ENCODE measurements at regions not wholly inside any gene's neighbourhood (a gene's known extent, or its start where the extent isn't known, plus 50 kb on each side); places are given as distances from the start of the nearest gene placed in this dataset.
A peak's percentile ranks its signal among the peaks of the same experiment; 100 is the strongest.

GRCh38 chr19:31072451-31072850 is 276.8 kb downstream of the TSHZ3 start:
- ATAC-seq, result no peak
- Mint-ChIP-seq H3K27me3 (ENCODE audit: low read depth) (peaks cover 34% of the 10 kb centered on the region), H3K9me3 (no peaks in the 10 kb centered on the region), H3K4me3 (no peak overlapping the region), H3K4me1 (ENCODE audit: low read depth) (no peaks in the 10 kb centered on the region), H3K36me3 (ENCODE audit: insufficient read depth) (no peaks in the 10 kb centered on the region)
- DNase-seq, result no peak

- Mint-ChIP-seq H3K4me3 (no peak overlapping the region), H3K4me1 (ENCODE audit: low read depth) (no peaks in the 10 kb centered on the region), H3K27me3 (ENCODE audit: low read depth) (peaks cover 32% of the 10 kb centered on the region), H3K9me3 (no peaks in the 10 kb centered on the region), H3K36me3 (ENCODE audit: insufficient read depth) (no peaks in the 10 kb centered on the region)
- no peak for ATAC-seq
- DNase-seq, result no peak
Observed at GRCh38 chr19:31071136-31071855, 277.9 kb downstream of the TSHZ3 start.

GRCh38 chr19:31070146-31071065 is 278.8 kb downstream of the TSHZ3 start:
- Mint-ChIP-seq H3K36me3 (ENCODE audit: insufficient read depth) (no peaks in the 10 kb centered on the region), H3K4me3 (no peak overlapping the region), H3K27me3 (ENCODE audit: low read depth) (peaks cover 32% of the 10 kb centered on the region), H3K4me1 (ENCODE audit: low read depth) (no peaks in the 10 kb centered on the region), H3K9me3 (no peaks in the 10 kb centered on the region)
- ATAC-seq (no peak), DNase-seq (no peak)

GRCh38 chr19:31068268-31068667 is 281.0 kb downstream of the TSHZ3 start:
- DNase-seq (no peak), ATAC-seq (no peak)
- Mint-ChIP-seq H3K4me3 (no peak overlapping the region), H3K9me3 (no peaks in the 10 kb centered on the region), H3K27me3 (ENCODE audit: low read depth) (peaks cover 22% of the 10 kb centered on the region), H3K36me3 (ENCODE audit: insufficient read depth) (no peaks in the 10 kb centered on the region), H3K4me1 (ENCODE audit: low read depth) (no peaks in the 10 kb centered on the region)

GRCh38 chr19:31066385-31066784 is 282.9 kb downstream of the TSHZ3 start:
- Mint-ChIP-seq H3K4me1 (ENCODE audit: low read depth) (no peaks in the 10 kb centered on the region), H3K36me3 (ENCODE audit: insufficient read depth) (no peaks in the 10 kb centered on the region), H3K9me3 (no peaks in the 10 kb centered on the region), H3K4me3 (no peak overlapping the region), H3K27me3 (ENCODE audit: low read depth) (peaks cover 16% of the 10 kb centered on the region)
- no peak for ATAC-seq
- DNase-seq, result no peak

- Mint-ChIP-seq H3K36me3 (ENCODE audit: insufficient read depth) (no peaks in the 10 kb centered on the region), H3K4me1 (ENCODE audit: low read depth) (no peaks in the 10 kb centered on the region), H3K9me3 (peaks cover 13% of the 10 kb centered on the region), H3K4me3 (no peak overlapping the region), H3K27me3 (ENCODE audit: low read depth) (peaks cover 9% of the 10 kb centered on the region)
- DNase-seq (no peak), ATAC-seq (no peak)
Observed at GRCh38 chr19:31064491-31064890, 284.7 kb downstream of the TSHZ3 start.

GRCh38 chr19:31058676-31059340 is 290.4 kb downstream of the TSHZ3 start:
- Mint-ChIP-seq H3K36me3 (ENCODE audit: insufficient read depth) (no peaks in the 10 kb centered on the region), H3K4me1 (ENCODE audit: low read depth) (no peaks in the 10 kb centered on the region), H3K4me3 (no peak overlapping the region), H3K27me3 (ENCODE audit: low read depth) (peaks cover 9% of the 10 kb centered on the region), H3K9me3 (peaks cover 13% of the 10 kb centered on the region)
- DNase-seq, result no peak
- ATAC-seq, result no peak

GRCh38 chr19:31057476-31057875 is 291.8 kb downstream of the TSHZ3 start:
- no peak for ATAC-seq
- DNase-seq, result no peak
- Mint-ChIP-seq H3K4me1 (ENCODE audit: low read depth) (no peaks in the 10 kb centered on the region), H3K9me3 (peaks cover 13% of the 10 kb centered on the region), H3K27me3 (ENCODE audit: low read depth) (peaks cover 10% of the 10 kb centered on the region), H3K4me3 (no peak overlapping the region), H3K36me3 (ENCODE audit: insufficient read depth) (no peaks in the 10 kb centered on the region)

- no peak for DNase-seq
- no peaks in the 10 kb centered on the region for H3K4me1 Mint-ChIP-seq (ENCODE audit: low read depth)
- H3K4me3 Mint-ChIP-seq, result no peak overlapping the region
- no peaks in the 10 kb centered on the region for H3K36me3 Mint-ChIP-seq (ENCODE audit: insufficient read depth)
- ATAC-seq, result no peak
- peaks cover 6% of the 10 kb centered on the region for H3K9me3 Mint-ChIP-seq
- peaks cover 7% of the 10 kb centered on the region for H3K27me3 Mint-ChIP-seq (ENCODE audit: low read depth)
Observed at GRCh38 chr19:31055454-31055853, 293.8 kb downstream of the TSHZ3 start.

- Mint-ChIP-seq H3K4me3 (no peak overlapping the region), H3K4me1 (ENCODE audit: low read depth) (no peaks in the 10 kb centered on the region), H3K9me3 (no peaks in the 10 kb centered on the region), H3K36me3 (ENCODE audit: insufficient read depth) (no peaks in the 10 kb centered on the region), H3K27me3 (ENCODE audit: low read depth) (peaks cover 7% of the 10 kb centered on the region)
- DNase-seq (peak; percentile 21), ATAC-seq (peak; percentile 57 to 59)
Observed at GRCh38 chr19:31054430-31054829, 294.8 kb downstream of the TSHZ3 start.

- no peaks in the 10 kb centered on the region for H3K36me3 Mint-ChIP-seq (ENCODE audit: insufficient read depth)
- no peaks in the 10 kb centered on the region for H3K4me1 Mint-ChIP-seq (ENCODE audit: low read depth)
- H3K9me3 Mint-ChIP-seq, result no peaks in the 10 kb centered on the region
- peaks cover 8% of the 10 kb centered on the region for H3K27me3 Mint-ChIP-seq (ENCODE audit: low read depth)
- DNase-seq (no peak), ATAC-seq (no peak)
- no peak overlapping the region for H3K4me3 Mint-ChIP-seq
Observed at GRCh38 chr19:31049431-31049830, 299.8 kb downstream of the TSHZ3 start.

- H3K4me1 Mint-ChIP-seq (ENCODE audit: low read depth), result no peaks in the 10 kb centered on the region
- H3K36me3 Mint-ChIP-seq (ENCODE audit: insufficient read depth), result no peaks in the 10 kb centered on the region
- H3K4me3 Mint-ChIP-seq, result no peak overlapping the region
- no peaks in the 10 kb centered on the region for H3K9me3 Mint-ChIP-seq
- peaks cover 10% of the 10 kb centered on the region for H3K27me3 Mint-ChIP-seq (ENCODE audit: low read depth)
- ATAC-seq, result no peak
- DNase-seq, result no peak
Observed at GRCh38 chr19:31046024-31046423, 303.2 kb downstream of the TSHZ3 start.

- Mint-ChIP-seq H3K4me3 (no peak overlapping the region), H3K9me3 (no peaks in the 10 kb centered on the region), H3K27me3 (ENCODE audit: low read depth) (peaks cover 19% of the 10 kb centered on the region), H3K4me1 (ENCODE audit: low read depth) (no peaks in the 10 kb centered on the region), H3K36me3 (ENCODE audit: insufficient read depth) (no peaks in the 10 kb centered on the region)
- no peak for ATAC-seq
- DNase-seq, result no peak
Observed at GRCh38 chr19:31041461-31041860, 307.8 kb downstream of the TSHZ3 start.

GRCh38 chr19:31039151-31039550 is 310.1 kb downstream of the TSHZ3 start:
- peaks cover 6% of the 10 kb centered on the region for H3K9me3 Mint-ChIP-seq
- DNase-seq, result no peak
- H3K4me3 Mint-ChIP-seq, result no peak overlapping the region
- no peaks in the 10 kb centered on the region for H3K36me3 Mint-ChIP-seq (ENCODE audit: insufficient read depth)
- no peaks in the 10 kb centered on the region for H3K4me1 Mint-ChIP-seq (ENCODE audit: low read depth)
- peaks cover 22% of the 10 kb centered on the region for H3K27me3 Mint-ChIP-seq (ENCODE audit: low read depth)
- no peak for ATAC-seq

All from activated T-cell treated with anti-CD3 and anti-CD28 coated beads, Interleukin-2, amount 50 U/mL, for 4 hours (primary cell).